PC-9 (cell line): ENCODE measurements at regions not wholly inside any gene's neighbourhood (a gene's known extent, or its start where the extent isn't known, plus 50 kb on each side); places are given as distances from the start of the nearest gene placed in this dataset.
A peak's percentile ranks its signal among the peaks of the same experiment; 100 is the strongest.
"Not testable (repeated sequence)": the region's sequence is repeated elsewhere in the genome, so short reads cannot be mapped to it uniquely, and the experiment has no call there.

ENCODE experiments used
- BruUV-seq: library from RNA; stranded (reverse); fragments of 400-500 nt; replicated peaks from 2 replicates; lab custom pipeline; 2021; lab: Mats Ljungman, UMichigan
- CTCF ChIA-PET: fragments of 300-600 bp; sonication (Branson Sonifier 250); formaldehyde crosslinking; loops from one replicate; lab custom pipeline; 2022; ENCODE audit warnings: antibody characterized with exemption; lab: Charles Lee
- POLR2A ChIA-PET: fragments of 300-600 bp; sonication (Branson Sonifier 250); formaldehyde crosslinking; loops from one replicate; lab custom pipeline; 2022; ENCODE audit warnings: antibody characterized with exemption; ENCODE audit not compliant: unreplicated experiment; lab: Charles Lee
- DNase-seq, 2 experiments: peaks; one replicate each; pipeline versions ENCODE4 v3.0.0 to v3.0.0-alpha.2; 2015 to 2022; ENCODE audit warnings: mixed read lengths in 1 of 2
- H2AFZ ChIP-seq: fragments of 200-600 bp; sonication (generic); 2 replicates; pipeline ENCODE4 v1.8.1; 2017; ENCODE audit warnings: antibody characterized with exemption
- H3F3A ChIP-seq: fragments of 200-600 bp; sonication (generic); 2 replicates; pipeline ENCODE4 v1.8.1; 2017; ENCODE audit warnings: antibody characterized with exemption, mild to moderate bottlenecking, low read depth; ENCODE audit not compliant: insufficient read depth
- H3K27ac ChIP-seq: fragments of 200-600 bp; sonication (generic); 2 replicates; pipeline ENCODE4 v1.6.1; 2016; ENCODE audit warnings: mixed run types
- H3K27me3 ChIP-seq: fragments of 200-600 bp; sonication (generic); 2 replicates; pipeline ENCODE4 v1.6.1; 2016; ENCODE audit warnings: low read depth, mixed run types; ENCODE audit not compliant: insufficient read depth
- H3K36me3 ChIP-seq: fragments of 200-600 bp; sonication (generic); 2 replicates; pipeline ENCODE4 v1.6.1; 2016; ENCODE audit warnings: low read depth, mixed run types
- H3K4me1 ChIP-seq: fragments of 200-600 bp; sonication (generic); replicated peaks from 2 replicates; pipeline ENCODE4 v1.6.1; 2016; ENCODE audit warnings: mixed run types; ENCODE audit not compliant: insufficient read depth
- H3K4me2 ChIP-seq: fragments of 200-600 bp; sonication (generic); 2 replicates; pipeline ENCODE4 v1.6.1; 2017; ENCODE audit warnings: mixed run types
- H3K4me3 ChIP-seq: fragments of 200-600 bp; sonication (generic); 2 replicates; pipeline ENCODE4 v1.6.1; 2016; ENCODE audit warnings: mixed run types
- H3K79me2 ChIP-seq: fragments of 200-600 bp; sonication (generic); 2 replicates; pipeline ENCODE4 v1.6.1; 2017; ENCODE audit warnings: low read depth, mixed run types
- H3K9me2 ChIP-seq: fragments of 200-600 bp; sonication (generic); 2 replicates; pipeline ENCODE4 v1.8.1; 2017; ENCODE audit warnings: mild to moderate bottlenecking; ENCODE audit not compliant: insufficient read depth
- H3K9me3 ChIP-seq: fragments of 200-600 bp; sonication (generic); 2 replicates; pipeline ENCODE4 v1.8.1; 2016; ENCODE audit warnings: low read depth; ENCODE audit not compliant: insufficient read depth
- H4K20me1 ChIP-seq: fragments of 200-600 bp; sonication (generic); 2 replicates; pipeline ENCODE4 v1.8.1; 2017; ENCODE audit not compliant: insufficient read depth
- CTCF ChIP-seq: fragments of 200-600 bp; sonication (generic); conservative IDR thresholded peaks from 2 replicates; pipeline ENCODE4 v1.6.1; 2017; ENCODE audit warnings: mixed run types, antibody characterized with exemption, mild to moderate bottlenecking, moderate library complexity
- EZH2 ChIP-seq: fragments of 200-600 bp; sonication (generic); IDR thresholded peaks from 2 replicates; pipeline ENCODE4 v1.8.0; 2017; ENCODE audit warnings: antibody characterized with exemption, low read depth
- intact Hi-C: fragments of 100-400 bp; cut with micrococcal nuclease; formaldehyde crosslinking; loops from one replicate; pipeline ENCODE4 v1.10.0; 2022; ENCODE audit not compliant: unreplicated experiment

GRCh38 chr3:8166014-8166413 is 335.6 kb upstream of the LMCD1 start:
- Histone ChIP-seq H3K4me1 (no peaks in the 10 kb centered on the region), H3K4me3 (no peak overlapping the region), H3K79me2 (no peaks in the 10 kb centered on the region), H3K36me3 (no peaks in the 10 kb centered on the region), H3F3A (no peaks in the 10 kb centered on the region), H4K20me1 (no peaks in the 10 kb centered on the region), H3K9me3 (no peaks in the 10 kb centered on the region), H3K4me2 (no peak overlapping the region), H3K27ac (no peak overlapping the region), H3K9me2 (no peaks in the 10 kb centered on the region), H2AFZ (no peak overlapping the region), H3K27me3 (no peaks in the 10 kb centered on the region)
- ChIA-PET POLR2A (no interaction called here), CTCF (no interaction called here)
- intact Hi-C loops, result no loop called here
- TF ChIP-seq EZH2, result no peak
- DNase-seq, result no peak
- BruUV-seq, result no TSS peak

GRCh38 chr3:8170971-8171508 is 330.6 kb upstream of the LMCD1 start:
- intact Hi-C loops, result no loop called here
- CTCF ChIA-PET, result no interaction called here

GRCh38 chr3:8173892-8174291 is 327.7 kb upstream of the LMCD1 start:
- CTCF ChIA-PET, result no interaction called here

More at GRCh38 chr3:8170971-8171508, 330.6 kb upstream of the LMCD1 start:
- Histone ChIP-seq H3K27me3 (no peaks in the 10 kb centered on the region), H3K4me3 (no peak overlapping the region), H3K9me3 (no peaks in the 10 kb centered on the region), H3K9me2 (no peaks in the 10 kb centered on the region), H3F3A (no peaks in the 10 kb centered on the region), H3K79me2 (no peaks in the 10 kb centered on the region), H3K4me2 (no peak overlapping the region), H3K4me1 (no peaks in the 10 kb centered on the region), H3K36me3 (no peaks in the 10 kb centered on the region), H4K20me1 (no peaks in the 10 kb centered on the region), H2AFZ (no peak overlapping the region), H3K27ac (no peak overlapping the region)
- no peak for TF ChIP-seq EZH2
- no peak for TF ChIP-seq CTCF
- POLR2A ChIA-PET, result no interaction called here
- no TSS peak for BruUV-seq
- DNase-seq, result no peak

GRCh38 chr3:8176759-8177483 is 324.7 kb upstream of the LMCD1 start:
- H2AFZ ChIP-seq, H3F3A ChIP-seq, H3K9me2 ChIP-seq, H3K36me3 ChIP-seq, H3K27me3 ChIP-seq, H3K9me3 ChIP-seq, POLR2A ChIA-PET, intact Hi-C loops, H3K4me2 ChIP-seq, H4K20me1 ChIP-seq, H3K4me1 ChIP-seq, H3K4me3 ChIP-seq, BruUV-seq, H3K79me2 ChIP-seq, CTCF ChIA-PET, H3K27ac ChIP-seq: not testable (repeated sequence)
- peak; percentile 65 to 80 for DNase-seq

More at GRCh38 chr3:8173892-8174291, 327.7 kb upstream of the LMCD1 start:
- TF ChIP-seq EZH2 (no peak), CTCF (no peak)
- Histone ChIP-seq H3K4me3 (no peak overlapping the region), H3K9me3 (no peaks in the 10 kb centered on the region), H3K27ac (no peak overlapping the region), H4K20me1 (no peaks in the 10 kb centered on the region), H3K9me2 (no peaks in the 10 kb centered on the region), H3K36me3 (no peaks in the 10 kb centered on the region), H3K4me1 (no peaks in the 10 kb centered on the region), H3K27me3 (no peaks in the 10 kb centered on the region), H3F3A (no peaks in the 10 kb centered on the region), H2AFZ (no peak overlapping the region), H3K79me2 (no peaks in the 10 kb centered on the region), H3K4me2 (no peak overlapping the region)
- no TSS peak for BruUV-seq
- POLR2A ChIA-PET, result no interaction called here
- DNase-seq, result no peak
- intact Hi-C loops, result no loop called here

GRCh38 chr3:8178516-8178915 is 323.1 kb upstream of the LMCD1 start:
- CTCF ChIA-PET, H3K4me3 ChIP-seq, POLR2A ChIA-PET, H3K27ac ChIP-seq, H3K36me3 ChIP-seq, BruUV-seq, DNase-seq, H3F3A ChIP-seq, intact Hi-C loops, H3K9me2 ChIP-seq, H3K4me2 ChIP-seq, H2AFZ ChIP-seq, H3K27me3 ChIP-seq, H4K20me1 ChIP-seq, H3K9me3 ChIP-seq, H3K4me1 ChIP-seq, H3K79me2 ChIP-seq: not testable (repeated sequence)
